ENCODE measurements at regions not wholly inside any gene's neighbourhood (a gene's known extent, or its start where the extent isn't known, plus 50 kb on each side); places are given as distances from the start of the nearest gene placed in this dataset.

DNA sequence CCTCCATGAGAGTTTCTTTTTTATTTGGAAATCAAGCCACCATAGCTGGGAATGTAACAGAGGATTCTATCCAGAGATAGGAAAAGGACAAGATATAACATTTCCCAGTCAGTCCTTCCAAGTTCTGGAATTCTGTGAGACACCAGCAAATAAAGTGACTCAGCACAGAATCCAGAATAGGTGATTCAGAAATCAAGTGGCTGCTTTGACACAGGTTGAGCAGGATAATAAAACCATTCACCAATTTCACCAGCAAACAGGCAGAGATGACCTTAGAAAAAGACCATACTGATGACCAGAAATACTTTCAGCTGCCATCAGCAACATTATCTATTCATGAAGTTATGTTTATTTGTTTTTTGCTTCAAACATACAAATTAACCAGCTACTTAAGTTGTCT lies 491.5 kb upstream of the TUSC1 start:
- Mint-ChIP-seq H3K27me3 (no peaks in the 10 kb centered on the region), H3K36me3 (no peaks in the 10 kb centered on the region), H3K4me1 (ENCODE audit: unreplicated experiment) (no peaks in the 10 kb centered on the region), H3K4me3 (no peak overlapping the region), H3K27ac (no peak overlapping the region), H3K9me3 (no peaks in the 10 kb centered on the region)
- DNase-seq (ENCODE audit: extremely low spot score, unreplicated experiment): no peak
- TF ChIP-seq, protein P1, sequence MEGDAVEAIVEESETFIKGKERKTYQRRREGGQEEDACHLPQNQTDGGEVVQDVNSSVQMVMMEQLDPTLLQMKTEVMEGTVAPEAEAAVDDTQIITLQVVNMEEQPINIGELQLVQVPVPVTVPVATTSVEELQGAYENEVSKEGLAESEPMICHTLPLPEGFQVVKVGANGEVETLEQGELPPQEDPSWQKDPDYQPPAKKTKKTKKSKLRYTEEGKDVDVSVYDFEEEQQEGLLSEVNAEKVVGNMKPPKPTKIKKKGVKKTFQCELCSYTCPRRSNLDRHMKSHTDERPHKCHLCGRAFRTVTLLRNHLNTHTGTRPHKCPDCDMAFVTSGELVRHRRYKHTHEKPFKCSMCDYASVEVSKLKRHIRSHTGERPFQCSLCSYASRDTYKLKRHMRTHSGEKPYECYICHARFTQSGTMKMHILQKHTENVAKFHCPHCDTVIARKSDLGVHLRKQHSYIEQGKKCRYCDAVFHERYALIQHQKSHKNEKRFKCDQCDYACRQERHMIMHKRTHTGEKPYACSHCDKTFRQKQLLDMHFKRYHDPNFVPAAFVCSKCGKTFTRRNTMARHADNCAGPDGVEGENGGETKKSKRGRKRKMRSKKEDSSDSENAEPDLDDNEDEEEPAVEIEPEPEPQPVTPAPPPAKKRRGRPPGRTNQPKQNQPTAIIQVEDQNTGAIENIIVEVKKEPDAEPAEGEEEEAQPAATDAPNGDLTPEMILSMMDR (conservative IDR thresholded peaks at IDR 0.05): no peak

DNA sequence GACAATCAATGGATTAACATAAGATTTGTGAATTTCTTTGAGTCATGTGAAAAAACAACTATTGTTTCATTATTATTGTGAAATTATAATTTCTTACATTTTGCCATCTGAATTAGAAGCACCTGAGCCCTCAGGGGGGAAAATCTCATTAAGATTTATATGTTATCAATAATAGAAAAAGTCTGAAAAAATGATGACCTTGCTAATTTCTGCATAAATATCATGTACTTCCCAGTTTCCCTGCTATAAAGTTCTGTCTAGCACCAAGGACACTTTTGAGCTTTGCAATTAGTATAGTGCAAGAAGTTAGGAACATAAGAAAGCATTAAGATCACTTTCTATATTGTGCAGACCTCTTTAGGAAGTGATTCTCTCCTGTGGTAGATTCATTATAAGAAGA lies 488.3 kb upstream of the TUSC1 start:
- no peaks in the 10 kb centered on the region for H3K27me3 Mint-ChIP-seq
- H3K4me1 Mint-ChIP-seq (ENCODE audit: unreplicated experiment): no peaks in the 10 kb centered on the region
- H3K4me3 Mint-ChIP-seq: no peak overlapping the region
- DNase-seq (ENCODE audit: extremely low spot score, unreplicated experiment): no peak
- no peaks in the 10 kb centered on the region for H3K9me3 Mint-ChIP-seq
- H3K27ac Mint-ChIP-seq: no peak overlapping the region
- no peaks in the 10 kb centered on the region for H3K36me3 Mint-ChIP-seq
- TF ChIP-seq, protein P1 (conservative IDR thresholded peaks at IDR 0.05): no peak

DNA sequence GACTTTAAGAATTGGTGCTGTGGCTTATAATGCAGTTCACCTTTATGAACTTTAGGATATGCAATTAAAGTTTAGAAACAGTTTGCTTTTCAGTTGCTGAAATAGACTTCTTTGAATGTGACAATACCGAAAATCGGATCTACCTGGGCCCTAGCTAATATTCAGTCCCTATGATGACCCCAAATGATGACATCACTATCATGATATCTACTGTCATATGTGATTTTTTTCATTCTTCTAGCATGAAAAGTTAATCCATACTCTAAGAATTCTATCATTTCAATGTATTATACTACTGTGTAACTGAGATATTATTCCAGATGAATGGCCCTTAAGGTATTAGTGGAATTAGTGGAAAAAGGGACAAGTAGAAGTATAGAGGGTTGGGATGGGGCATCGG lies 487.2 kb upstream of the TUSC1 start:
- no peaks in the 10 kb centered on the region for H3K9me3 Mint-ChIP-seq
- H3K27me3 Mint-ChIP-seq: no peaks in the 10 kb centered on the region
- TF ChIP-seq, protein P1 (conservative IDR thresholded peaks at IDR 0.05): no peak
- no peaks in the 10 kb centered on the region for H3K36me3 Mint-ChIP-seq
- no peak overlapping the region for H3K27ac Mint-ChIP-seq
- no peaks in the 10 kb centered on the region for H3K4me1 Mint-ChIP-seq (ENCODE audit: unreplicated experiment)
- DNase-seq (ENCODE audit: extremely low spot score, unreplicated experiment): no peak
- H3K4me3 Mint-ChIP-seq: no peak overlapping the region

DNA sequence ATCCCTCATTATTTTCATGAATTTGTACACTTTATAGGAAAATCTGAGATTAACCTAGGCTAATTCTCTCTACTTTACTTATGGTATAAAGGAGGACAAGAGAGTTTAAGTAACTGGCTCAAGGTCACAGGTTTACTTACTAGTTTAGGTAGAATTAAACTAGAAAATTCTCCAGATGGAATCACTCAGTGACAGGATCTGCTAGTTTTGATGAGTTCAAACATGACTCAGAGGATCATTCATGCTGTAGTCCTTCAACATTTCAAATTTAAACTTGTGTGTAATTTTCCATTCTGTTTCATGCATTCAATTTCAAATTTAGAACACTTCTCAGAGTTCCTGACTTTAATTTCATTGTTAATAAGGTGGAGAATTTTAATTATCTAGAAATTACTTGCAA lies 485.7 kb upstream of the TUSC1 start:
- Mint-ChIP-seq H3K4me1 (ENCODE audit: unreplicated experiment) (no peaks in the 10 kb centered on the region), H3K9me3 (no peaks in the 10 kb centered on the region), H3K27me3 (no peaks in the 10 kb centered on the region), H3K36me3 (no peaks in the 10 kb centered on the region), H3K4me3 (no peak overlapping the region), H3K27ac (no peak overlapping the region)
- TF ChIP-seq, protein P1 (conservative IDR thresholded peaks at IDR 0.05): no peak
- DNase-seq (ENCODE audit: extremely low spot score, unreplicated experiment): no peak

DNA sequence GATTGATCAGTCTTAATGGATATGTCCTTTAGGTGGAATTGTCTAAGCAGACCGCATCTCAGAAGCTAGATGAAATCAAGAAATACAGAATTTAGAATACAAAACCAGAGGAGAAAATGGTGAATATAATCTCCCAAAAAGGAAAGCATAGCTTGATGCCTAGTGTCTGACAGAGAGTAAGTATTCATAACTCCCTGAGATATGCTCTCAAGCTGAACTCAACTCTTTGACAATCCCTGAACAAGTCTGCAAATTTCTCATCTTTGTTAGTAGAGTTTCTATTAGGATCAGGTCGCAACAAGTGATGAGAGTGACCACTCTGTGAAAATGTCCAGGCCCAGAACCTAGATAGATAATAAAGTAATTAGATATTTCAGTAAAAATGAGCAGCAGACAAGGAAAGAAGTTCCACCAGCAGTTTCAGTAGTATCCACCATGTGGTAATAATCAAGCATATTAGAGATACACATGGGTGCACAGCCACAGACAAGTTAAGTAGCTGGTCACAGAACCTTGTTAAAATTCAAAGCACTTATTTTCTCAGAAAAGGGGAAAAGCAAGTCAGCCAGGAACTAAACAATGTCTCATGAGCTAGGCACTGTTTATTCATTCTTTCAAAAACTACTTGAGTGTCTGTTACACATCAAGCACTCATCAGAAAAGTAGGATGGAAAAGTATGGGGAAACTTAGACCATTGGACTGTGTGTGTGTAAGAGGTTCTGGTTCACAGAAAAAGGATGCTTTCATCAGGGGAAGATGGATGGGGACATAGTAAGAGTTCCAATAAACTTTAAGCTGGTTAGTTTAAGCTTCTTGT lies 481.5 kb upstream of the TUSC1 start:
- Mint-ChIP-seq H3K36me3 (no peaks in the 10 kb centered on the region), H3K27ac (no peak overlapping the region), H3K27me3 (no peaks in the 10 kb centered on the region), H3K4me3 (no peak overlapping the region), H3K9me3 (no peaks in the 10 kb centered on the region), H3K4me1 (ENCODE audit: unreplicated experiment) (no peaks in the 10 kb centered on the region)
- TF ChIP-seq, protein P1 (conservative IDR thresholded peaks at IDR 0.05): no peak
- DNase-seq (ENCODE audit: extremely low spot score, unreplicated experiment): no peak
